ENCODE measurements at regions not wholly inside any gene's neighbourhood (a gene's known extent, or its start where the extent isn't known, plus 50 kb on each side); places are given as distances from the start of the nearest gene placed in this dataset.

DNA sequence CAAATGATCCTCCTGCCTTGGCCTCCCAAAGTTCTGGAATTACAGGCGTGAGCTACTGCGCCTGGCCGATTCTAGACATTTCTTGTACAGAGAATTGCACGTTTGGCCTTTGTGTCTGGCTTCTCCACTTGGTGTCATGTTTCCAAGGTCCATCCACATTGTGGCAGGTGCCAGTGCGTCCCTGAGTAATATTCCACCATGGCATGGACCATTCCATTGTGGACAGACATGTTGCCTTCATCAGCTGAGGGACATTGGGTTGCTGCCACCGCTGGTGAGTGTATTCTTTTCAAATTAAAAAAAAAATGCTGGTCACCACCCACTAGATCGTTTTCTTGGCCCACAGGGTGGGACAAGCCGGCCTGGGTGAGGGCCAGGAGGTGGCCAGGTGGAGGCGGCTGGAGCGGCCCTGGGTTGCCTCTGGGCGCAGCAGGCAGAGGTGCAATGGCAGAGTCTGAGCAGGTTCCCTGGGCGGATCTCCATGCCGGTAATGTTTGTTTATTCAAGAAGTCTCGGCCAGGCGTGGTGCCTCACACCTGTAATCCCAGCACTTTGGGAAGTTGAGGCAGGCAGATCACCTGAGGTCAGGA lies 274.1 kb downstream of the SEC14L1 start:
- Histone ChIP-seq H3K4me1 (ENCODE audit: control insufficient read depth, insufficient read depth, low read length) (no peaks in the 10 kb centered on the region; the same call in 1 of the 2 replicates), H3K27ac (ENCODE audit: extremely low read depth, low read depth, low read length) (no peak overlapping the region), H3K9me3 (ENCODE audit: control insufficient read depth, insufficient read depth, low read depth, low read length) (no peaks in the 10 kb centered on the region), H3K36me3 (ENCODE audit: control insufficient read depth in 2 of 2, insufficient read depth in 1 of 2, low read length in 2 of 2) (peaks cover 0 to 14% of the 10 kb centered on the region in 2 experiments; a peak in 2 of 3 replicates), H3K4me3 (ENCODE audit: low read depth, low read length) (no peak overlapping the region)
- CTCF ChIA-PET, result interaction anchor here (1.2 to 2.4 kb wide), 2 partner anchors 14 to 15 kb away, joined by 4 to 5 read pairs; no protein-coding TSS in a partner anchor
- TF ChIP-seq MZF1 (tag by site-specific recombination; IDR thresholded peaks at IDR 0.05; ENCODE audit: borderline replicate concordance) (no peak), ZNF394 (tag by site-specific recombination; IDR thresholded peaks at IDR 0.05; ENCODE audit: borderline replicate concordance) (no peak), ZBTB1 (tag by site-specific recombination; IDR thresholded peaks at IDR 0.05) (no peak), ZNF140 (tag by site-specific recombination; IDR thresholded peaks at IDR 0.05) (no peak), ZNF239 (tag by site-specific recombination; IDR thresholded peaks at IDR 0.05) (no peak), ZNF350 (tag by site-specific recombination; IDR thresholded peaks at IDR 0.05) (no peak), ZSCAN16 (tag by site-specific recombination; IDR thresholded peaks at IDR 0.05) (no peak), HOXA7 (CRISPR knock-in tag; IDR thresholded peaks at IDR 0.05; ENCODE audit: borderline replicate concordance) (no peak)
- POLR2A ChIA-PET, result interaction anchor here (0.6 kb wide), 1 partner anchor 543 kb away, joined by 3 read pairs; the partner anchor contains the start of gene TNRC6C

- peaks cover 5% of the 10 kb centered on the region for H3K4me1 ChIP-seq (ENCODE audit: control insufficient read depth, insufficient read depth, low read length)
- no peak overlapping the region for H3K4me3 ChIP-seq (ENCODE audit: low read depth, low read length)
- POLR2A ChIA-PET, result no interaction called here
- CTCF ChIA-PET, result interaction anchor here (2.4 kb wide), 1 partner anchor 14 kb away, joined by 5 read pairs; no protein-coding TSS in a partner anchor
- no peaks in the 10 kb centered on the region for H3K9me3 ChIP-seq (ENCODE audit: control insufficient read depth, insufficient read depth, low read depth, low read length)
- no peak overlapping the region for H3K27ac ChIP-seq (ENCODE audit: extremely low read depth, low read depth, low read length)
- H3K36me3 ChIP-seq (ENCODE audit: control insufficient read depth in 2 of 2, insufficient read depth in 1 of 2, low read length in 2 of 2), result peaks cover 0 to 8% of the 10 kb centered on the region in 2 experiments; a peak in 2 of 3 replicates
- no peak for TF ChIP-seq ZNF580 (tag by site-specific recombination; IDR thresholded peaks at IDR 0.05)
- TF ChIP-seq ZNF37A (tag by site-specific recombination; IDR thresholded peaks at IDR 0.05), result no peak
- no peak for TF ChIP-seq ZNF202 (tag by site-specific recombination; IDR thresholded peaks at IDR 0.05; ENCODE audit: borderline replicate concordance)
- no peak for TF ChIP-seq ZFP69B (tag by site-specific recombination; IDR thresholded peaks at IDR 0.05)
- TF ChIP-seq KLF10 (tag by site-specific recombination; IDR thresholded peaks at IDR 0.05), result no peak
- TF ChIP-seq, protein P1, sequence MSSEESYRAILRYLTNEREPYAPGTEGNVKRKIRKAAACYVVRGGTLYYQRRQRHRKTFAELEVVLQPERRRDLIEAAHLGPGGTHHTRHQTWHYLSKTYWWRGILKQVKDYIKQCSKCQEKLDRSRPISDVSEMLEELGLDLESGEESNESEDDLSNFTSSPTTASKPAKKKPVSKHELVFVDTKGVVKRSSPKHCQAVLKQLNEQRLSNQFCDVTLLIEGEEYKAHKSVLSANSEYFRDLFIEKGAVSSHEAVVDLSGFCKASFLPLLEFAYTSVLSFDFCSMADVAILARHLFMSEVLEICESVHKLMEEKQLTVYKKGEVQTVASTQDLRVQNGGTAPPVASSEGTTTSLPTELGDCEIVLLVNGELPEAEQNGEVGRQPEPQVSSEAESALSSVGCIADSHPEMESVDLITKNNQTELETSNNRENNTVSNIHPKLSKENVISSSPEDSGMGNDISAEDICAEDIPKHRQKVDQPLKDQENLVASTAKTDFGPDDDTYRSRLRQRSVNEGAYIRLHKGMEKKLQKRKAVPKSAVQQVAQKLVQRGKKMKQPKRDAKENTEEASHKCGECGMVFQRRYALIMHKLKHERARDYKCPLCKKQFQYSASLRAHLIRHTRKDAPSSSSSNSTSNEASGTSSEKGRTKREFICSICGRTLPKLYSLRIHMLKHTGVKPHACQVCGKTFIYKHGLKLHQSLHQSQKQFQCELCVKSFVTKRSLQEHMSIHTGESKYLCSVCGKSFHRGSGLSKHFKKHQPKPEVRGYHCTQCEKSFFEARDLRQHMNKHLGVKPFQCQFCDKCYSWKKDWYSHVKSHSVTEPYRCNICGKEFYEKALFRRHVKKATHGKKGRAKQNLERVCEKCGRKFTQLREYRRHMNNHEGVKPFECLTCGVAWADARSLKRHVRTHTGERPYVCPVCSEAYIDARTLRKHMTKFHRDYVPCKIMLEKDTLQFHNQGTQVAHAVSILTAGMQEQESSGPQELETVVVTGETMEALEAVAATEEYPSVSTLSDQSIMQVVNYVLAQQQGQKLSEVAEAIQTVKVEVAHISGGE (tag by site-specific recombination; conservative IDR thresholded peaks at IDR 0.05; ENCODE audit: low read depth), result no peak
- no peak for TF ChIP-seq ELK4 (IDR thresholded peaks at IDR 0.05; ENCODE audit: borderline replicate concordance, low read depth, low read length)
- no peak for TF ChIP-seq TSHZ1 (tag by site-specific recombination; IDR thresholded peaks at IDR 0.05; ENCODE audit: borderline replicate concordance)
- TF ChIP-seq ZNF140 (tag by site-specific recombination; IDR thresholded peaks at IDR 0.05), result no peak
- no peak for TF ChIP-seq AEBP2 (tag by site-specific recombination; IDR thresholded peaks at IDR 0.05; ENCODE audit: borderline replicate concordance)
- no peak for TF ChIP-seq ZFP3 (tag by site-specific recombination; IDR thresholded peaks at IDR 0.05; ENCODE audit: low read depth)
- TF ChIP-seq BCL11A (tag by site-specific recombination; IDR thresholded peaks at IDR 0.05; ENCODE audit: low read depth), result no peak
- no peak for TF ChIP-seq ZNF16 (tag by site-specific recombination; IDR thresholded peaks at IDR 0.05; ENCODE audit: low read depth)
- TF ChIP-seq RBAK (tag by site-specific recombination; IDR thresholded peaks at IDR 0.05), result no peak
- TF ChIP-seq ZBTB26 (tag by site-specific recombination; optimal IDR thresholded peaks at IDR 0.05), result no peak
Measured at GRCh38 chr17:77416105-77416713, 275.4 kb downstream of the SEC14L1 start.
